Stimulated activated CD8-positive, alpha-beta memory T cell treated with anti-CD3 and anti-CD28 coated beads, Interleukin-2, amount 100 ng/mL, for 1 hour (primary cell): ENCODE measurements at regions not wholly inside any gene's neighbourhood (a gene's known extent, or its start where the extent isn't known, plus 50 kb on each side); places are given as distances from the start of the nearest gene placed in this dataset.

ENCODE experiments used
- DNase-seq, 2 donors: peaks; one replicate each; pipeline ENCODE4 v3.0.0-alpha.2; 2020; ENCODE audit warnings: low read depth in 2 of 2

GRCh38 chr7:131222171-131222570 is 105.5 kb upstream of the MKLN1 start:
- DNase-seq, result no peak

GRCh38 chr7:131223151-131223550 is 104.5 kb upstream of the MKLN1 start:
- DNase-seq, result no peak

- no peak for DNase-seq
These were observed 102.7 kb upstream of the MKLN1 start for GRCh38 chr7:131224996-131225395.

GRCh38 chr7:131225619-131226513 is 101.8 kb upstream of the MKLN1 start:
- no peak for DNase-seq

GRCh38 chr7:131226514-131226865 is 101.2 kb upstream of the MKLN1 start:
- DNase-seq, result no peak

GRCh38 chr7:131231381-131232220 is 96.1 kb upstream of the MKLN1 start:
- peak; percentile 13 to 18 for DNase-seq

GRCh38 chr7:131232768-131233167 is 94.9 kb upstream of the MKLN1 start:
- DNase-seq, result no peak

- DNase-seq, result no peak
These were observed 94.5 kb upstream of the MKLN1 start for GRCh38 chr7:131233193-131233592.

- DNase-seq, result no peak
These were observed 92.8 kb upstream of the MKLN1 start for GRCh38 chr7:131234719-131235488.

- DNase-seq, result peak; percentile 47 to 58
These were observed 92.0 kb upstream of the MKLN1 start for GRCh38 chr7:131235489-131236317.

GRCh38 chr7:131236318-131236672 is 91.4 kb upstream of the MKLN1 start:
- no peak for DNase-seq

GRCh38 chr7:131238347-131238931 is 89.2 kb upstream of the MKLN1 start:
- DNase-seq, result no peak

GRCh38 chr7:131241386-131241785 is 86.3 kb upstream of the MKLN1 start:
- no peak for DNase-seq

GRCh38 chr7:131242123-131242650 is 85.5 kb upstream of the MKLN1 start:
- DNase-seq, result no peak

GRCh38 chr7:131244259-131244852 is 83.3 kb upstream of the MKLN1 start:
- no peak for DNase-seq

GRCh38 chr7:131249003-131249402 is 78.7 kb upstream of the MKLN1 start:
- no peak for DNase-seq

- no peak for DNase-seq
These were observed 78.2 kb upstream of the MKLN1 start for GRCh38 chr7:131249483-131249882.

GRCh38 chr7:131250331-131250730 is 77.3 kb upstream of the MKLN1 start:
- no peak for DNase-seq

GRCh38 chr7:131251371-131251770 is 76.3 kb upstream of the MKLN1 start:
- no peak for DNase-seq

GRCh38 chr7:131252976-131253375 is 74.7 kb upstream of the MKLN1 start:
- DNase-seq, result no peak
